ENCODE measurements at regions not wholly inside any gene's neighbourhood (a gene's known extent, or its start where the extent isn't known, plus 50 kb on each side); places are given as distances from the start of the nearest gene placed in this dataset.

- Histone ChIP-seq H4K20me1 (ENCODE audit: insufficient read depth, low read length) (no peaks in the 10 kb centered on the region), H2AFZ (ENCODE audit: low read depth, low read length) (no peak overlapping the region), H3K27me3 (ENCODE audit: low read depth, low read length) (peaks cover 14% of the 10 kb centered on the region; the same call in 1 of the 2 replicates), H3K4me2 (ENCODE audit: low read length) (no peak overlapping the region), H3K79me2 (ENCODE audit: low read length) (no peaks in the 10 kb centered on the region), H3K4me3 (ENCODE audit: low read length) (no peak overlapping the region), H3K36me3 (replicated peaks; ENCODE audit: low read depth, low read length) (no peaks in the 10 kb centered on the region), H3K4me1 (ENCODE audit: low read length) (no peaks in the 10 kb centered on the region), H3K9ac (ENCODE audit: low read length) (no peak overlapping the region), H3K27ac (ENCODE audit: low read length) (no peak overlapping the region), H3K9me3 (ENCODE audit: insufficient read depth, low read length) (no peaks in the 10 kb centered on the region)
- TF ChIP-seq CTCF (IDR thresholded peaks at IDR 0.05; ENCODE audit: low read depth, low read length): no peak
- TF ChIP-seq EZH2phosphoT487 (IDR thresholded peaks at IDR 0.05; ENCODE audit: low read depth): no peak
Observed at GRCh38 chr11:71070490-71071453, 181.6 kb downstream of the SHANK2 start.

GRCh38 chr11:71068963-71069362 lies 183.4 kb downstream of the SHANK2 start:
- Histone ChIP-seq H3K9me3 (ENCODE audit: insufficient read depth, low read length) (no peaks in the 10 kb centered on the region), H3K9ac (ENCODE audit: low read length) (no peak overlapping the region)

GRCh38 chr11:71067753-71068152 lies 184.6 kb downstream of the SHANK2 start:
- Histone ChIP-seq H3K27me3 (ENCODE audit: low read depth, low read length) (peaks cover 9% of the 10 kb centered on the region; the same call in 1 of the 2 replicates), H2AFZ (ENCODE audit: low read depth, low read length) (no peak overlapping the region), H3K9ac (ENCODE audit: low read length) (no peak overlapping the region), H3K4me1 (ENCODE audit: low read length) (no peaks in the 10 kb centered on the region), H3K4me2 (ENCODE audit: low read length) (no peak overlapping the region), H3K9me3 (ENCODE audit: insufficient read depth, low read length) (no peaks in the 10 kb centered on the region), H3K79me2 (ENCODE audit: low read length) (no peaks in the 10 kb centered on the region), H3K36me3 (replicated peaks; ENCODE audit: low read depth, low read length) (no peaks in the 10 kb centered on the region), H4K20me1 (ENCODE audit: insufficient read depth, low read length) (no peaks in the 10 kb centered on the region), H3K27ac (ENCODE audit: low read length) (no peak overlapping the region), H3K4me3 (ENCODE audit: low read length) (no peak overlapping the region)
- TF ChIP-seq EZH2phosphoT487 (IDR thresholded peaks at IDR 0.05; ENCODE audit: low read depth) (no peak), CTCF (IDR thresholded peaks at IDR 0.05; ENCODE audit: low read depth, low read length) (no peak)

More at GRCh38 chr11:71068963-71069362, 183.4 kb downstream of the SHANK2 start:
- Histone ChIP-seq H3K27ac (ENCODE audit: low read length) (no peak overlapping the region), H3K36me3 (replicated peaks; ENCODE audit: low read depth, low read length) (no peaks in the 10 kb centered on the region), H3K4me2 (ENCODE audit: low read length) (no peak overlapping the region), H3K4me1 (ENCODE audit: low read length) (no peaks in the 10 kb centered on the region), H3K4me3 (ENCODE audit: low read length) (no peak overlapping the region), H3K79me2 (ENCODE audit: low read length) (no peaks in the 10 kb centered on the region), H4K20me1 (ENCODE audit: insufficient read depth, low read length) (no peaks in the 10 kb centered on the region), H3K27me3 (ENCODE audit: low read depth, low read length) (peaks cover 9% of the 10 kb centered on the region; the same call in 1 of the 2 replicates), H2AFZ (ENCODE audit: low read depth, low read length) (no peak overlapping the region)
- TF ChIP-seq EZH2phosphoT487 (IDR thresholded peaks at IDR 0.05; ENCODE audit: low read depth) (no peak), CTCF (IDR thresholded peaks at IDR 0.05; ENCODE audit: low read depth, low read length) (no peak)

- no peak for TF ChIP-seq EZH2phosphoT487 (IDR thresholded peaks at IDR 0.05; ENCODE audit: low read depth)
- TF ChIP-seq CTCF (IDR thresholded peaks at IDR 0.05; ENCODE audit: low read depth, low read length): no peak
- no peaks in the 10 kb centered on the region for H3K9me3 ChIP-seq (ENCODE audit: insufficient read depth, low read length)
- no peaks in the 10 kb centered on the region for H3K36me3 ChIP-seq (replicated peaks; ENCODE audit: low read depth, low read length)
- no peak overlapping the region for H2AFZ ChIP-seq (ENCODE audit: low read depth, low read length)
- H3K4me2 ChIP-seq (ENCODE audit: low read length): no peak overlapping the region
- no peaks in the 10 kb centered on the region; the same call in 1 of the 2 replicates for H4K20me1 ChIP-seq (ENCODE audit: insufficient read depth, low read length)
- H3K27me3 ChIP-seq (ENCODE audit: low read depth, low read length): peaks cover 3% of the 10 kb centered on the region; the same call in 1 of the 2 replicates
- no peaks in the 10 kb centered on the region for H3K79me2 ChIP-seq (ENCODE audit: low read length)
- H3K27ac ChIP-seq (ENCODE audit: low read length): no peak overlapping the region
- no peak overlapping the region for H3K9ac ChIP-seq (ENCODE audit: low read length)
- H3K4me1 ChIP-seq (ENCODE audit: low read length): no peaks in the 10 kb centered on the region
- no peak overlapping the region for H3K4me3 ChIP-seq (ENCODE audit: low read length)
Observed at GRCh38 chr11:71066311-71066710, 186.1 kb downstream of the SHANK2 start.

Data from OCI-LY3 (cell line).